ENCODE measurements at regions not wholly inside any gene's neighbourhood (a gene's known extent, or its start where the extent isn't known, plus 50 kb on each side); places are given as distances from the start of the nearest gene placed in this dataset.

GRCh38 chr12:126312457-126312856, 1247.2 kb downstream of the AACS start:
- Histone ChIP-seq H3K4me1 (ENCODE audit: control insufficient read depth, insufficient read depth, low read length, poor library complexity, severe bottlenecking) (no peaks in the 10 kb centered on the region), H3K4me3 (ENCODE audit: low read depth, low read length) (no peak overlapping the region), H3K27me3 (ENCODE audit: control insufficient read depth, insufficient read depth, low read length) (no peaks in the 10 kb centered on the region), H3K36me3 (ENCODE audit: control insufficient read depth, insufficient read depth, low read length) (no peaks in the 10 kb centered on the region), H3K9me3 (ENCODE audit: control insufficient read depth in 2 of 2, low read length in 2 of 2) (no peaks in the 10 kb centered on the region), H3K27ac (ENCODE audit: insufficient read depth, low read length, poor library complexity, severe bottlenecking) (no peak overlapping the region)
- DNase-seq, result no peak
- Mint-ChIP-seq H3K9me3 (peaks cover 4 to 18% (median 8%) of the 10 kb centered on the region in 7 donors), H3K27ac (no peak overlapping the region), H3K4me3 (no peak overlapping the region), H3K27me3 (no peaks in the 10 kb centered on the region), H3K36me3 (no peaks in the 10 kb centered on the region), H3K4me1 (no peaks in the 10 kb centered on the region)
- no peak for ATAC-seq (ENCODE audit: low read depth in 2 of 2)

GRCh38 chr12:126316411-126316810, 1251.2 kb downstream of the AACS start:
- Mint-ChIP-seq H3K27me3 (no peaks in the 10 kb centered on the region), H3K9me3 (peaks cover 1 to 11% (median 7%) of the 10 kb centered on the region in 7 donors)

GRCh38 chr12:126337556-126338441, 1272.6 kb downstream of the AACS start:
- no peak overlapping the region for H3K27ac Mint-ChIP-seq
- Histone ChIP-seq H3K9me3 (ENCODE audit: control insufficient read depth in 2 of 2, low read length in 2 of 2) (peaks cover 0 to 4% of the 10 kb centered on the region in 2 experiments), H3K27me3 (ENCODE audit: control insufficient read depth, insufficient read depth, low read length) (no peaks in the 10 kb centered on the region), H3K36me3 (ENCODE audit: control insufficient read depth, insufficient read depth, low read length) (no peaks in the 10 kb centered on the region), H3K27ac (ENCODE audit: insufficient read depth, low read length, poor library complexity, severe bottlenecking) (no peak overlapping the region), H3K4me3 (ENCODE audit: low read depth, low read length) (no peak overlapping the region), H3K4me1 (ENCODE audit: control insufficient read depth, insufficient read depth, low read length, poor library complexity, severe bottlenecking) (no peaks in the 10 kb centered on the region)
- H3K27me3 Mint-ChIP-seq, result no peaks in the 10 kb centered on the region
- no peak for ATAC-seq (ENCODE audit: low read depth in 2 of 2)
- DNase-seq, result no peak
- H3K9me3 Mint-ChIP-seq, result peaks cover 0 to 24% (median 5%) of the 10 kb centered on the region in 7 donors
- no peaks in the 10 kb centered on the region for H3K4me1 Mint-ChIP-seq
- no peak overlapping the region for H3K4me3 Mint-ChIP-seq
- no peaks in the 10 kb centered on the region for H3K36me3 Mint-ChIP-seq

More at GRCh38 chr12:126316411-126316810, 1251.2 kb downstream of the AACS start:
- no peak overlapping the region for H3K27ac ChIP-seq (ENCODE audit: insufficient read depth, low read length, poor library complexity, severe bottlenecking)
- H3K4me1 Mint-ChIP-seq, result no peaks in the 10 kb centered on the region
- no peaks in the 10 kb centered on the region for H3K4me1 ChIP-seq (ENCODE audit: control insufficient read depth, insufficient read depth, low read length, poor library complexity, severe bottlenecking)
- DNase-seq, result no peak
- H3K27me3 ChIP-seq (ENCODE audit: control insufficient read depth, insufficient read depth, low read length), result no peaks in the 10 kb centered on the region
- no peak for ATAC-seq (ENCODE audit: low read depth in 2 of 2)
- H3K9me3 ChIP-seq (ENCODE audit: control insufficient read depth in 2 of 2, low read length in 2 of 2), result no peaks in the 10 kb centered on the region
- no peaks in the 10 kb centered on the region for H3K36me3 ChIP-seq (ENCODE audit: control insufficient read depth, insufficient read depth, low read length)
- H3K27ac Mint-ChIP-seq, result no peak overlapping the region
- H3K4me3 Mint-ChIP-seq, result no peak overlapping the region
- no peaks in the 10 kb centered on the region for H3K36me3 Mint-ChIP-seq
- no peak overlapping the region for H3K4me3 ChIP-seq (ENCODE audit: low read depth, low read length)

- no peak overlapping the region for H3K4me3 Mint-ChIP-seq
- ATAC-seq (ENCODE audit: low read depth in 2 of 2), result no peak
- H3K4me1 Mint-ChIP-seq, result no peaks in the 10 kb centered on the region
- H3K4me3 ChIP-seq (ENCODE audit: low read depth, low read length), result no peak overlapping the region
- no peak overlapping the region for H3K27ac ChIP-seq (ENCODE audit: insufficient read depth, low read length, poor library complexity, severe bottlenecking)
- DNase-seq, result no peak
- no peaks in the 10 kb centered on the region for H3K27me3 Mint-ChIP-seq
- H3K27me3 ChIP-seq (ENCODE audit: control insufficient read depth, insufficient read depth, low read length), result no peaks in the 10 kb centered on the region
- no peak overlapping the region for H3K27ac Mint-ChIP-seq
- H3K9me3 Mint-ChIP-seq, result peaks cover 0 to 38% (median 7%) of the 10 kb centered on the region in 7 donors
- no peaks in the 10 kb centered on the region for H3K4me1 ChIP-seq (ENCODE audit: control insufficient read depth, insufficient read depth, low read length, poor library complexity, severe bottlenecking)
- H3K36me3 Mint-ChIP-seq, result no peaks in the 10 kb centered on the region
- no peaks in the 10 kb centered on the region for H3K9me3 ChIP-seq (ENCODE audit: control insufficient read depth in 2 of 2, low read length in 2 of 2)
- H3K36me3 ChIP-seq (ENCODE audit: control insufficient read depth, insufficient read depth, low read length), result no peaks in the 10 kb centered on the region
These were observed 1277.6 kb downstream of the AACS start for GRCh38 chr12:126342866-126343265.

GRCh38 chr12:126343321-126343720, 1278.1 kb downstream of the AACS start:
- Histone ChIP-seq H3K27me3 (ENCODE audit: control insufficient read depth, insufficient read depth, low read length) (no peaks in the 10 kb centered on the region), H3K4me1 (ENCODE audit: control insufficient read depth, insufficient read depth, low read length, poor library complexity, severe bottlenecking) (no peaks in the 10 kb centered on the region), H3K36me3 (ENCODE audit: control insufficient read depth, insufficient read depth, low read length) (no peaks in the 10 kb centered on the region), H3K27ac (ENCODE audit: insufficient read depth, low read length, poor library complexity, severe bottlenecking) (no peak overlapping the region), H3K9me3 (ENCODE audit: control insufficient read depth in 2 of 2, low read length in 2 of 2) (no peaks in the 10 kb centered on the region), H3K4me3 (ENCODE audit: low read depth, low read length) (no peak overlapping the region)
- H3K27ac Mint-ChIP-seq, result no peak overlapping the region
- no peak overlapping the region for H3K4me3 Mint-ChIP-seq
- H3K27me3 Mint-ChIP-seq, result no peaks in the 10 kb centered on the region
- no peak for DNase-seq
- no peaks in the 10 kb centered on the region for H3K4me1 Mint-ChIP-seq
- no peak for ATAC-seq (ENCODE audit: low read depth in 2 of 2)
- H3K9me3 Mint-ChIP-seq, result peaks cover 0 to 34% (median 7%) of the 10 kb centered on the region in 7 donors
- H3K36me3 Mint-ChIP-seq, result no peaks in the 10 kb centered on the region

- DNase-seq, result no peak
- Histone ChIP-seq H3K27ac (ENCODE audit: insufficient read depth, low read length, poor library complexity, severe bottlenecking) (no peak overlapping the region), H3K27me3 (ENCODE audit: control insufficient read depth, insufficient read depth, low read length) (no peaks in the 10 kb centered on the region), H3K4me3 (ENCODE audit: low read depth, low read length) (no peak overlapping the region), H3K4me1 (ENCODE audit: control insufficient read depth, insufficient read depth, low read length, poor library complexity, severe bottlenecking) (no peaks in the 10 kb centered on the region), H3K36me3 (ENCODE audit: control insufficient read depth, insufficient read depth, low read length) (no peaks in the 10 kb centered on the region), H3K9me3 (ENCODE audit: control insufficient read depth in 2 of 2, low read length in 2 of 2) (peaks cover 0 to 2% of the 10 kb centered on the region in 2 experiments)
- H3K27ac Mint-ChIP-seq, result no peak overlapping the region
- H3K27me3 Mint-ChIP-seq, result no peaks in the 10 kb centered on the region
- H3K4me1 Mint-ChIP-seq, result no peaks in the 10 kb centered on the region
- H3K9me3 Mint-ChIP-seq, result peaks cover 0 to 25% (median 6%) of the 10 kb centered on the region in 7 donors
- ATAC-seq (ENCODE audit: low read depth in 2 of 2), result no peak
- H3K4me3 Mint-ChIP-seq, result no peak overlapping the region
- no peaks in the 10 kb centered on the region for H3K36me3 Mint-ChIP-seq
These were observed 1280.9 kb downstream of the AACS start for GRCh38 chr12:126346087-126346486.

- Mint-ChIP-seq H3K27me3 (no peaks in the 10 kb centered on the region), H3K4me1 (no peaks in the 10 kb centered on the region), H3K9me3 (peaks cover 0 to 16% (median 3%) of the 10 kb centered on the region in 7 donors), H3K27ac (no peak overlapping the region), H3K4me3 (peak overlapping the region in 1 of 4 donors; percentile 89), H3K36me3 (no peaks in the 10 kb centered on the region)
- DNase-seq (no peak), ATAC-seq (ENCODE audit: low read depth in 2 of 2) (no peak)
- H3K4me1 ChIP-seq (ENCODE audit: control insufficient read depth, insufficient read depth, low read length, poor library complexity, severe bottlenecking), result no peaks in the 10 kb centered on the region
- H3K36me3 ChIP-seq (ENCODE audit: control insufficient read depth, insufficient read depth, low read length), result no peaks in the 10 kb centered on the region
- peaks cover 0 to 2% of the 10 kb centered on the region in 2 experiments for H3K9me3 ChIP-seq (ENCODE audit: control insufficient read depth in 2 of 2, low read length in 2 of 2)
- H3K4me3 ChIP-seq (ENCODE audit: low read depth, low read length), result no peak overlapping the region
- no peak overlapping the region for H3K27ac ChIP-seq (ENCODE audit: insufficient read depth, low read length, poor library complexity, severe bottlenecking)
- H3K27me3 ChIP-seq (ENCODE audit: control insufficient read depth, insufficient read depth, low read length), result no peaks in the 10 kb centered on the region
These were observed 1282.2 kb downstream of the AACS start for GRCh38 chr12:126347421-126347820.

- Mint-ChIP-seq H3K4me1 (no peaks in the 10 kb centered on the region), H3K27ac (no peak overlapping the region), H3K36me3 (no peaks in the 10 kb centered on the region), H3K27me3 (no peaks in the 10 kb centered on the region), H3K4me3 (no peak overlapping the region), H3K9me3 (peaks cover 0 to 17% (median 2%) of the 10 kb centered on the region in 7 donors)
- DNase-seq, result no peak
- Histone ChIP-seq H3K36me3 (ENCODE audit: control insufficient read depth, insufficient read depth, low read length) (no peaks in the 10 kb centered on the region), H3K27ac (ENCODE audit: insufficient read depth, low read length, poor library complexity, severe bottlenecking) (no peak overlapping the region), H3K4me1 (ENCODE audit: control insufficient read depth, insufficient read depth, low read length, poor library complexity, severe bottlenecking) (no peaks in the 10 kb centered on the region), H3K27me3 (ENCODE audit: control insufficient read depth, insufficient read depth, low read length) (no peaks in the 10 kb centered on the region), H3K9me3 (ENCODE audit: control insufficient read depth in 2 of 2, low read length in 2 of 2) (peaks cover 0 to 2% of the 10 kb centered on the region in 2 experiments), H3K4me3 (ENCODE audit: low read depth, low read length) (no peak overlapping the region)
- no peak for ATAC-seq (ENCODE audit: low read depth in 2 of 2)
These were observed 1284.1 kb downstream of the AACS start for GRCh38 chr12:126349383-126349782.
